ENCODE measurements at regions not wholly inside any gene's neighbourhood (a gene's known extent, or its start where the extent isn't known, plus 50 kb on each side); places are given as distances from the start of the nearest gene placed in this dataset.

GRCh38 chr5:162529886-162530285, 462.3 kb downstream of the GABRG2 start:
- Histone ChIP-seq H3K27me3 (ENCODE audit: low read depth) (no peaks in the 10 kb centered on the region), H3K4me3 (no peak overlapping the region), H3K9me3 (replicated peaks) (peaks cover 14% of the 10 kb centered on the region), H3K36me3 (no peaks in the 10 kb centered on the region), H3K27ac (replicated peaks) (no peak overlapping the region), H3K4me1 (no peaks in the 10 kb centered on the region)
- TF ChIP-seq CTCF (IDR thresholded peaks at IDR 0.05; ENCODE audit: borderline replicate concordance): no peak
- DNase-seq: no peak
- intact Hi-C loops (cut with micrococcal nuclease): no loop called here

- no peaks in the 10 kb centered on the region for H3K4me1 ChIP-seq
Measured at GRCh38 chr5:162543437-162543836, 475.9 kb downstream of the GABRG2 start.

GRCh38 chr5:162544905-162545304, 477.3 kb downstream of the GABRG2 start:
- peaks cover 8% of the 10 kb centered on the region for H3K9me3 ChIP-seq (replicated peaks)
- intact Hi-C loops (cut with micrococcal nuclease): no loop called here
- no peak for TF ChIP-seq CTCF (IDR thresholded peaks at IDR 0.05; ENCODE audit: borderline replicate concordance)
- no peak overlapping the region for H3K4me3 ChIP-seq
- no peaks in the 10 kb centered on the region for H3K36me3 ChIP-seq
- no peak for DNase-seq
- no peaks in the 10 kb centered on the region for H3K27me3 ChIP-seq (ENCODE audit: low read depth)
- H3K4me1 ChIP-seq: no peaks in the 10 kb centered on the region
- no peak overlapping the region for H3K27ac ChIP-seq (replicated peaks)

More at GRCh38 chr5:162543437-162543836, 475.9 kb downstream of the GABRG2 start:
- no peak overlapping the region for H3K27ac ChIP-seq (replicated peaks)
- DNase-seq: no peak
- no peak for TF ChIP-seq CTCF (IDR thresholded peaks at IDR 0.05; ENCODE audit: borderline replicate concordance)
- peaks cover 3% of the 10 kb centered on the region for H3K9me3 ChIP-seq (replicated peaks)
- H3K36me3 ChIP-seq: no peaks in the 10 kb centered on the region
- no peak overlapping the region for H3K4me3 ChIP-seq
- intact Hi-C loops (cut with micrococcal nuclease): no loop called here
- H3K27me3 ChIP-seq (ENCODE audit: low read depth): no peaks in the 10 kb centered on the region

- TF ChIP-seq CTCF (IDR thresholded peaks at IDR 0.05; ENCODE audit: borderline replicate concordance): no peak
- Histone ChIP-seq H3K27me3 (ENCODE audit: low read depth) (no peaks in the 10 kb centered on the region), H3K27ac (replicated peaks) (no peak overlapping the region), H3K4me1 (no peaks in the 10 kb centered on the region), H3K4me3 (no peak overlapping the region), H3K9me3 (replicated peaks) (peaks cover 11% of the 10 kb centered on the region), H3K36me3 (no peaks in the 10 kb centered on the region)
- intact Hi-C loops (cut with micrococcal nuclease): no loop called here
- DNase-seq: no peak
Measured at GRCh38 chr5:162550236-162550635, 482.7 kb downstream of the GABRG2 start.

GRCh38 chr5:162558120-162558519, 490.5 kb downstream of the GABRG2 start:
- no peak for TF ChIP-seq CTCF (IDR thresholded peaks at IDR 0.05; ENCODE audit: borderline replicate concordance)
- Histone ChIP-seq H3K36me3 (no peaks in the 10 kb centered on the region), H3K4me3 (no peak overlapping the region), H3K27ac (replicated peaks) (no peak overlapping the region), H3K4me1 (no peaks in the 10 kb centered on the region), H3K9me3 (replicated peaks) (peaks cover 14% of the 10 kb centered on the region), H3K27me3 (ENCODE audit: low read depth) (no peaks in the 10 kb centered on the region)
- intact Hi-C loops (cut with micrococcal nuclease): no loop called here
- no peak for DNase-seq

- Histone ChIP-seq H3K36me3 (no peaks in the 10 kb centered on the region), H3K4me3 (no peak overlapping the region), H3K27ac (replicated peaks) (no peak overlapping the region), H3K4me1 (no peaks in the 10 kb centered on the region), H3K9me3 (replicated peaks) (no peaks in the 10 kb centered on the region), H3K27me3 (ENCODE audit: low read depth) (no peaks in the 10 kb centered on the region)
- DNase-seq: no peak
- TF ChIP-seq CTCF (IDR thresholded peaks at IDR 0.05; ENCODE audit: borderline replicate concordance): no peak
- intact Hi-C loops (cut with micrococcal nuclease): no loop called here
Measured at GRCh38 chr5:162567644-162568043, 500.1 kb downstream of the GABRG2 start.
